SU-DHL-6 (cell line): ENCODE measurements at regions not wholly inside any gene's neighbourhood (a gene's known extent, or its start where the extent isn't known, plus 50 kb on each side); places are given as distances from the start of the nearest gene placed in this dataset.

Experiments
- H2AFZ ChIP-seq: fragments of 200-600 bp; sonication (generic); 2 replicates; pipeline ENCODE4 v1.6.1; 2014; ENCODE audit warnings: low read depth, mild to moderate bottlenecking, moderate library complexity, mixed read lengths, antibody characterized with exemption, low read length; ENCODE audit not compliant: severe bottlenecking
- H3F3A ChIP-seq: fragments of 200-600 bp; shearing (Covaris generic); 2 replicates; pipeline ENCODE4 v1.6.0; 2016; ENCODE audit warnings: antibody characterized with exemption, mild to moderate bottlenecking; ENCODE audit not compliant: insufficient read depth
- H3K27ac ChIP-seq: fragments of 200-600 bp; sonication (generic); 2 replicates; pipeline ENCODE4 v1.5.1; 2016; ENCODE audit warnings: low read depth, mild to moderate bottlenecking, low read length, moderate library complexity, mixed read lengths
- H3K27me3 ChIP-seq: fragments of 200-600 bp; sonication (generic), shearing (Covaris generic); 2 replicates; pipeline ENCODE4 v1.6.0; 2014; ENCODE audit warnings: mild to moderate bottlenecking, low read length
- H3K36me3 ChIP-seq: fragments of 200-600 bp; sonication (generic); 2 replicates; pipeline ENCODE4 v1.6.1; 2014; ENCODE audit warnings: mild to moderate bottlenecking, low read length, mixed read lengths
- H3K4me2 ChIP-seq: fragments of 300-600, 200-600 bp; shearing (Covaris generic), sonication (generic); 2 replicates; pipeline ENCODE4 v1.6.0; 2014; ENCODE audit warnings: low read length, low read depth, mild to moderate bottlenecking; ENCODE audit not compliant: poor library complexity, severe bottlenecking
- H3K4me3 ChIP-seq: fragments of 200-600 bp; sonication (generic); 2 replicates; pipeline ENCODE4 v1.5.1; 2014; ENCODE audit warnings: antibody characterized with exemption, low read length, mild to moderate bottlenecking, mixed read lengths; ENCODE audit not compliant: insufficient read depth, poor library complexity, severe bottlenecking
- H3K79me2 ChIP-seq: fragments of 200-600 bp; sonication (generic); 2 replicates; pipeline ENCODE4 v1.6.1; 2014; ENCODE audit warnings: mild to moderate bottlenecking, low read length, moderate library complexity; ENCODE audit not compliant: insufficient read depth
- H3K9ac ChIP-seq: fragments of 200-600 bp; sonication (generic); 2 replicates; pipeline ENCODE4 v1.7.0; 2014; ENCODE audit warnings: mild to moderate bottlenecking, low read length
- H3K9me2 ChIP-seq: fragments of 200-600 bp; sonication (generic); replicated peaks from 2 replicates; pipeline ENCODE4 v1.6.1; 2014; ENCODE audit warnings: low read length; ENCODE audit not compliant: insufficient read depth
- H3K9me3 ChIP-seq: fragments of 200-600 bp; sonication (generic); 2 replicates; pipeline ENCODE4 v1.6.1; 2014; ENCODE audit warnings: low read length, mixed read lengths; ENCODE audit not compliant: insufficient read depth
- H4K20me1 ChIP-seq: fragments of 200-600 bp; sonication (generic); 2 replicates; pipeline ENCODE4 v1.6.1; 2014; ENCODE audit warnings: low read depth, mild to moderate bottlenecking, antibody characterized with exemption, low read length, moderate library complexity, mixed read lengths
- CTCF ChIP-seq: fragments of 200-600 bp; sonication (generic); IDR thresholded peaks from one replicate; pipeline ENCODE4 v1.5.1; 2017; ENCODE audit warnings: antibody characterized with exemption, mild to moderate bottlenecking, low read length, moderate library complexity; ENCODE audit not compliant: insufficient read depth, poor library complexity, severe bottlenecking
- EZH2phosphoT487 ChIP-seq: fragments of 200-600 bp; sonication (generic), shearing (Covaris generic); conservative IDR thresholded peaks from 2 replicates; pipeline ENCODE4 v1.6.1; 2018; ENCODE audit warnings: mild to moderate bottlenecking, antibody characterized with exemption, low read length, moderate library complexity, mixed read lengths

- Histone ChIP-seq H4K20me1 (no peaks in the 10 kb centered on the region), H3F3A (no peaks in the 10 kb centered on the region), H3K9me3 (no peaks in the 10 kb centered on the region), H3K9ac (no peak overlapping the region), H3K79me2 (no peaks in the 10 kb centered on the region), H3K4me3 (no peak overlapping the region), H2AFZ (no peak overlapping the region), H3K27me3 (no peaks in the 10 kb centered on the region), H3K9me2 (no peaks in the 10 kb centered on the region), H3K36me3 (no peaks in the 10 kb centered on the region), H3K27ac (no peak overlapping the region), H3K4me2 (no peak overlapping the region)
- TF ChIP-seq EZH2phosphoT487 (no peak), CTCF (no peak)
These were observed 264.7 kb upstream of the SESN3 start for GRCh38 chr11:95495706-95496105.

DNA sequence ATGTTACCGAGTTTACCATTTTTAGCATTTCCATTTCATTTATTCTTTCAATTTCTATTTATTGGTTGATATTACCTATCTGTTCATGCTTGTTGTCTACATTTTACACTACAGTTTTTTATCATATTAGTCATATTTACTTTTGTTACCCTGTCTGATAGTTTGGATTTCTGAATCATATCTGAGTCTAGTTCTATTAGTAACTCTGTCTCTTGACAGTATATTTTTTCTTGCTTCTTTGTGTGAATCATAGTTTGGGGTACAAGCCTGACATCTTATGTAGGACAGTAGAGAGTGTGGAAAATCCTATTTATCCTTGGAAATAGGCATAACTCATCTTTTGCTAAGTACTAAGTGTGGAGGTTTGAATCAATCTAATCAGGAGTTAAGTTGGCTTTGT lies 263.9 kb upstream of the SESN3 start:
- Histone ChIP-seq H4K20me1 (no peaks in the 10 kb centered on the region), H3K79me2 (no peaks in the 10 kb centered on the region), H3K9me3 (no peaks in the 10 kb centered on the region), H3K27ac (no peak overlapping the region), H3K36me3 (no peaks in the 10 kb centered on the region), H3F3A (no peaks in the 10 kb centered on the region), H3K9ac (no peak overlapping the region), H2AFZ (no peak overlapping the region), H3K4me3 (no peak overlapping the region), H3K27me3 (no peaks in the 10 kb centered on the region), H3K9me2 (no peaks in the 10 kb centered on the region), H3K4me2 (no peak overlapping the region)
- TF ChIP-seq CTCF (no peak), EZH2phosphoT487 (no peak)

DNA sequence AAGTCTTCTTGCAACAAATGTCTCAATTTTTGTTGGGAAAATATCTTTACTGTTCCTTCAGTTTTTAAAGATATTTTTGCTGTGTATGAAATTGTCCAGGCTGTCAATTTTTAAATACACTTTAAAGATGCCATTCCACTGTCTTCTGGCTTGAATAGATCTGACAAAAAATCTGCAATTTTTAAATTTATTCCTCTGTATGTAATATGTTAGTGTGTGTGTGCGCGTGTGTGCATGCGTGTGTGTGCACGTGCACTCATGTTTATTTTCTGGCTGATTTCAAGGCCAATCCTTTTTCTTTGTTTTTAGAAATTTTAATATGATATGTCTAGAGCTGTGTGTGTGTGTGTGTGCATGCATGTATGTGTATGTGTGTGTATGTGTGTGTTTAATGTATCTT lies 263.2 kb upstream of the SESN3 start:
- Histone ChIP-seq H3F3A (no peaks in the 10 kb centered on the region), H3K36me3 (no peaks in the 10 kb centered on the region), H3K79me2 (no peaks in the 10 kb centered on the region), H3K9me2 (no peaks in the 10 kb centered on the region), H3K27me3 (no peaks in the 10 kb centered on the region), H3K9me3 (no peaks in the 10 kb centered on the region), H3K4me2 (no peak overlapping the region), H2AFZ (no peak overlapping the region), H3K4me3 (no peak overlapping the region), H3K27ac (no peak overlapping the region), H4K20me1 (no peaks in the 10 kb centered on the region), H3K9ac (no peak overlapping the region)
- TF ChIP-seq CTCF (no peak), EZH2phosphoT487 (no peak)

GRCh38 chr11:95490625-95491024 lies 259.6 kb upstream of the SESN3 start:
- Histone ChIP-seq H3K36me3 (no peaks in the 10 kb centered on the region), H4K20me1 (no peaks in the 10 kb centered on the region), H3K4me2 (no peak overlapping the region), H3K27me3 (no peaks in the 10 kb centered on the region), H3F3A (no peaks in the 10 kb centered on the region), H3K9ac (no peak overlapping the region), H3K9me2 (no peaks in the 10 kb centered on the region), H3K9me3 (no peaks in the 10 kb centered on the region), H3K4me3 (no peak overlapping the region), H3K79me2 (no peaks in the 10 kb centered on the region), H3K27ac (no peak overlapping the region), H2AFZ (no peak overlapping the region)
- no peak for TF ChIP-seq EZH2phosphoT487
- TF ChIP-seq CTCF = no peak
